Transverse colon (tissue), 4 donors: ENCODE measurements at regions not wholly inside any gene's neighbourhood (a gene's known extent, or its start where the extent isn't known, plus 50 kb on each side); places are given as distances from the start of the nearest gene placed in this dataset.
"Not testable (repeated sequence)": the region's sequence is repeated elsewhere in the genome, so short reads cannot be mapped to it uniquely, and the experiment has no call there.

Experiments
- DNase-seq: peaks from one replicate; pipeline ENCODE4 v3.0.0-alpha.2; 2019
- H3K27ac ChIP-seq, 4 donors: fragments of 200-600 bp; sonication (generic); 2 replicates each; pipeline ENCODE4 v1.5.1; 2016 to 2018; ENCODE audit warnings: inconsistent platforms in 4 of 4
- H3K27me3 ChIP-seq: fragments of 200-600 bp; sonication (generic); 2 replicates; pipeline ENCODE4 v1.5.1; 2017; ENCODE audit warnings: inconsistent platforms
- H3K36me3 ChIP-seq, 4 donors: fragments of 200-600 bp; sonication (generic); 2 replicates each; pipeline ENCODE4 v1.5.1; 2017 to 2019; ENCODE audit warnings: inconsistent platforms in 4 of 4
- H3K4me1 ChIP-seq, 4 donors: fragments of 200-600 bp; sonication (generic); 2 replicates each; pipeline ENCODE4 v1.5.1; 2017 to 2020; ENCODE audit warnings: inconsistent platforms in 4 of 4
- H3K4me3 ChIP-seq, 4 donors: fragments of 200-600 bp; sonication (generic); 1 replicate in 1 of 4; 2 replicates in 3 of 4; pipeline versions ENCODE4 v1.5.1 to v1.6.1; 2017 to 2019; ENCODE audit warnings: inconsistent platforms in 4 of 4
- H3K9me3 ChIP-seq, 2 donors: fragments of 200-600 bp; sonication (generic); 2 replicates each; pipeline ENCODE4 v1.5.1; 2017 to 2019; ENCODE audit warnings: inconsistent platforms in 2 of 2
- EP300 ChIP-seq: sonication (generic); formaldehyde crosslinking; IDR thresholded peaks from one replicate; pipeline ENCODE4 v1.6.1; 2017; ENCODE audit warnings: antibody characterized with exemption, low read depth
- POLR2A ChIP-seq: fragments of 450-650 bp; IDR thresholded peaks from one replicate; pipeline ENCODE4 v1.6.1; 2016; ENCODE audit warnings: antibody characterized with exemption, mild to moderate bottlenecking, moderate library complexity
- POLR2AphosphoS5 ChIP-seq, 3 donors: sonication (generic); formaldehyde crosslinking; IDR thresholded peaks; one replicate each; pipeline ENCODE4 v1.6.1; 2016; ENCODE audit warnings: antibody characterized with exemption in 3 of 3
- WGBS, 2 donors: methylation state at CpG; one replicate each; pipeline ENCODE4 v1.1.5; 2018; ENCODE audit warnings: low coverage in 1 of 2; 5-methylcytosine and 5-hydroxymethylcytosine counted together
- in situ Hi-C, 4 donors: fragments of 200-750 bp; cut with MboI; loops; one replicate each; pipeline versions ENCODE4 v1.15.0 to v1.15.1; 2017; ENCODE audit warnings: low sequenced_read_pairs in 3 of 4, low pct_ligation_motif_present in 1 of 4, low pct_unique_long_range_greater_than_20kb in 1 of 4
- intact Hi-C: fragments of 100-400 bp; cut with DNase I; formaldehyde crosslinking; loops from one replicate; pipeline ENCODE4 v1.15.1; 2023; ENCODE audit warnings: low total_unique reads
- TF ChIP-seq, protein P1 (sequence below), 5 experiments: fragments of 200-600 bp in 3 of 5; fragments of 450-650 bp in 2 of 5; sonication (generic) in 3 of 5; IDR thresholded peaks; 1 replicate in 2 of 5; 2 replicates in 3 of 5; pipeline ENCODE4 v1.5.1; 2016 to 2017; ENCODE audit warnings: antibody characterized with exemption in 5 of 5, inconsistent platforms in 3 of 5, mild to moderate bottlenecking in 2 of 5, moderate library complexity in 1 of 5

DNA sequence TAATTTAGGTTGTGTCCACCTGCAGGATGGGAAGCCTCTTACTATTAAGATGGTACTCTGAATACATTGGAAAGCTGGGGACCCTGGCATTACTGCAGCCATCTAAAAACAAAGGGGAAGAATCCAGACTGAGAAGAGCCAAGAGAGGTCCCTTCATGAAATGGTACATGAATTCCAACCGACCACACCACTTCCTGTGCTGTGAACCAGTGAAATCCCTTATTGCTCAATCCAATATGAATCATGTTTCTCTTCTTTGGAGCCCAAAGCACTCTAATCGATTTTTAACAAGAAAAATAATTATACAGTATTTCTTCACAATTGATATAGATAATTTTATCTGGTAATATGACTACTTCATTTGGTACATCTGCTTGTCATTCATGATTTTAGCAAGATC is 479.7 kb upstream of the RAB6C start:
- Histone ChIP-seq H3K4me1 (no peaks in the 10 kb centered on the region), H3K9me3 (no peaks in the 10 kb centered on the region), H3K4me3 (no peak overlapping the region), H3K27me3 (no peaks in the 10 kb centered on the region), H3K27ac (no peak overlapping the region), H3K36me3 (no peaks in the 10 kb centered on the region)
- TF ChIP-seq POLR2A, result no peak
- TF ChIP-seq, protein P1, sequence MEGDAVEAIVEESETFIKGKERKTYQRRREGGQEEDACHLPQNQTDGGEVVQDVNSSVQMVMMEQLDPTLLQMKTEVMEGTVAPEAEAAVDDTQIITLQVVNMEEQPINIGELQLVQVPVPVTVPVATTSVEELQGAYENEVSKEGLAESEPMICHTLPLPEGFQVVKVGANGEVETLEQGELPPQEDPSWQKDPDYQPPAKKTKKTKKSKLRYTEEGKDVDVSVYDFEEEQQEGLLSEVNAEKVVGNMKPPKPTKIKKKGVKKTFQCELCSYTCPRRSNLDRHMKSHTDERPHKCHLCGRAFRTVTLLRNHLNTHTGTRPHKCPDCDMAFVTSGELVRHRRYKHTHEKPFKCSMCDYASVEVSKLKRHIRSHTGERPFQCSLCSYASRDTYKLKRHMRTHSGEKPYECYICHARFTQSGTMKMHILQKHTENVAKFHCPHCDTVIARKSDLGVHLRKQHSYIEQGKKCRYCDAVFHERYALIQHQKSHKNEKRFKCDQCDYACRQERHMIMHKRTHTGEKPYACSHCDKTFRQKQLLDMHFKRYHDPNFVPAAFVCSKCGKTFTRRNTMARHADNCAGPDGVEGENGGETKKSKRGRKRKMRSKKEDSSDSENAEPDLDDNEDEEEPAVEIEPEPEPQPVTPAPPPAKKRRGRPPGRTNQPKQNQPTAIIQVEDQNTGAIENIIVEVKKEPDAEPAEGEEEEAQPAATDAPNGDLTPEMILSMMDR (IDR thresholded peaks at IDR 0.05), result no peak
- TF ChIP-seq EP300, result no peak
- TF ChIP-seq POLR2AphosphoS5 (IDR thresholded peaks at IDR 0.05), result no peak
- intact Hi-C loops, result no loop called here
- 47 to 54% methylated on average over 2 of the region's 2 CpGs for WGBS, 2 donors
- in situ Hi-C loops, result no loop called here
- DNase-seq, result no peak

DNA sequence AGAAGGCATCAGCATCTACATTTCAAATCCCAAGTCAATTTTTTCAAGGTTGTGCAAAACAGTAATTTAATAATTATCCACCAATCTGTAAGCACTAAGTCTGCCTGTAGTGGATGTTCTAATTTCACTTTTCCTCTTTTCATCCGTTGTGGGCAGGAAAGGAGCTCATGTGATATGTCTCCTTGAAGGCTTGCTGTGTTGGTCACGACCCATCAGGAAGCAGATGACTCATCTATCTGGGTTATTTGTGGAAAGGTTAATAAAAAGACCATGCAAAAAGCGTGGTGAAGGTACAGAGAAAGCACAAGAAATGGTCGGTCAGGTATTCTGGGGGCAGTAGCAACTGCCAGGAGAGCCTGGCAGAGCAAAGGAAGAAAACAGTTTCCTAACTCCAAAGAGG is 476.7 kb upstream of the RAB6C start:
- in situ Hi-C loops (no loop called here), intact Hi-C loops (no loop called here)
- H3K36me3 ChIP-seq, result no peaks in the 10 kb centered on the region
- no peaks in the 10 kb centered on the region for H3K27me3 ChIP-seq
- no peak overlapping the region for H3K27ac ChIP-seq
- H3K4me3 ChIP-seq, result no peak overlapping the region
- 17 to 45% methylated on average over 4 of the region's 4 CpGs for WGBS, 2 donors
- no peak for DNase-seq
- no peak for TF ChIP-seq POLR2AphosphoS5 (IDR thresholded peaks at IDR 0.05)
- no peak for TF ChIP-seq EP300
- no peak for TF ChIP-seq POLR2A
- TF ChIP-seq, protein P1 (IDR thresholded peaks at IDR 0.05), result no peak
- no peaks in the 10 kb centered on the region for H3K9me3 ChIP-seq
- no peaks in the 10 kb centered on the region for H3K4me1 ChIP-seq

DNA sequence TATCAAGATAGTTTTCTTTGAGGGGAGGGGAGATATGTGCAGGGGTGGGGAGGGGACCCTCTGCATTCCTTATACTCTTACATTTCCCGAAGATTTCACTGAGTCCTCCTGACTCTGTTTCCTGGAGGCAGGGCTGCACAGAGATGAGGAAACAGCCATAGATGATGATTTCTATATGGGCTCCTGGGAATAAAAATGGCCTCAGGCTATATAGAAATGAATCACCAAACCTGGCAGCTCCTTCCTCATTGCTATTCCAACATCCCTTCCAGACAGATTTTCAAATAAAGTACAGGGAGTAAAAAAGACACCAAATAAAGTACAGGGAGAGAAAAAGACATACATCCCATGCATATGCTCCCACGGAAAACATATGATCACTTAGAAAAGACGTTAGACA is 474.8 kb upstream of the RAB6C start:
- Histone ChIP-seq H3K27me3 (no peaks in the 10 kb centered on the region), H3K4me1 (no peaks in the 10 kb centered on the region), H3K4me3 (no peak overlapping the region), H3K36me3 (no peaks in the 10 kb centered on the region), H3K9me3 (no peaks in the 10 kb centered on the region), H3K27ac (no peak overlapping the region)
- no peak for TF ChIP-seq POLR2A
- no peak for TF ChIP-seq POLR2AphosphoS5 (IDR thresholded peaks at IDR 0.05)
- TF ChIP-seq, protein P1 (IDR thresholded peaks at IDR 0.05), result no peak
- TF ChIP-seq EP300, result no peak
- in situ Hi-C loops, result no loop called here
- DNase-seq, result no peak
- intact Hi-C loops, result no loop called here
- WGBS, 2 donors, result 62 to 80% methylated on average over 3 of the region's 3 CpGs

DNA sequence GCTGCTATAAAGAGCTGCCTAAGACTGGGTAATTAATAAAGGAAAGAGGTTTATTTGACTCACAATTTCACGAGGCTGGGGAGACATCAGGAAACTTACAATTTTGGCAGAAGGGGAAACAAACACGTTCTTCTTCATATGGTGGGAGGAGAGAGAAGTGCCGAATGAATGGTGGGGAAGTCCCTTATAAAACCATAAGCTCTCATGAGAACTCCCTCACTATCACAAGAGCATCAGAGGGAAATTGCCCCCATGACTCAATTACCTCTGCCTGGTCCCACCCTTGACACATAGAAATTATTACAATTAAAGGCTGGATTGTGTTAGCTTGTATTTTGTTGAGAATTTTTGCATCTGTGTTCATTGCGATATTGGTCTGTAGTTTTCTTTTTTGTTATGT is 460.5 kb upstream of the RAB6C start:
- TF ChIP-seq EP300, result no peak
- TF ChIP-seq, protein P1 (IDR thresholded peaks at IDR 0.05), result no peak
- no peak for TF ChIP-seq POLR2A
- no peak for TF ChIP-seq POLR2AphosphoS5 (IDR thresholded peaks at IDR 0.05)
- 55 to 68% methylated on average over 3 to 4 of the region's 4 CpGs for WGBS, 2 donors
- Histone ChIP-seq H3K27ac (no peak overlapping the region), H3K4me1 (no peaks in the 10 kb centered on the region), H3K27me3 (no peaks in the 10 kb centered on the region), H3K9me3 (peaks cover 0 to 3% of the 10 kb centered on the region in 2 donors), H3K36me3 (no peaks in the 10 kb centered on the region), H3K4me3 (no peak overlapping the region)
- in situ Hi-C loops (no loop called here), intact Hi-C loops (no loop called here)
- no peak for DNase-seq

DNA sequence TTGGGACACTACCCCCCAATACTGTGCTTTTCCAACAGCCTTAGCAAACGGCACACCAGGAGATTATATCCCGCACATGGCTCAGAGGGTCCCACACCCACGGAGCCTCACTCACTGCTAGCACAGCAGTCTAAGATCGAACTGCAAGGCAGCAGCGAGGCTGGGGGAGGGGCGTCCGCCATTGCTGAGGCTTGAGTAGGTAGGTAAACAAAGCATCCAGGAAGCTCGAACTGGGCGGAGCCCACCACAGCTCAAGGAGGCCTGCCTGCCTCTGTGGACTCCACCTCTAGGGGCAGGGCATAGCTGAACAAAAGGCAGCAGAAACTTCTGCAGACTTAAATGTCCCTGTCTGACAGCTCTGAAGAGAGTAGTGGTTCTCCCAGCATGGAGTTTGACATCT is 447.3 kb upstream of the RAB6C start:
- in situ Hi-C loops, H3K36me3 ChIP-seq, DNase-seq, intact Hi-C loops, H3K27me3 ChIP-seq, H3K4me1 ChIP-seq, H3K4me3 ChIP-seq, H3K27ac ChIP-seq, H3K9me3 ChIP-seq: not testable (repeated sequence)
- WGBS, 2 donors, result 78 to 92% methylated on average over 4 to 9 of the region's 9 CpGs
